AG20443 (cell line): ENCODE measurements at regions not wholly inside any gene's neighbourhood (a gene's known extent, or its start where the extent isn't known, plus 50 kb on each side); places are given as distances from the start of the nearest gene placed in this dataset.
"Not testable (repeated sequence)": the region's sequence is repeated elsewhere in the genome, so short reads cannot be mapped to it uniquely, and the experiment has no call there.

ENCODE experiments used
- DNase-seq: peaks from one replicate; pipeline ENCODE4 v3.0.0; 2012; ENCODE audit warnings: low spot score, mixed read lengths

DNA sequence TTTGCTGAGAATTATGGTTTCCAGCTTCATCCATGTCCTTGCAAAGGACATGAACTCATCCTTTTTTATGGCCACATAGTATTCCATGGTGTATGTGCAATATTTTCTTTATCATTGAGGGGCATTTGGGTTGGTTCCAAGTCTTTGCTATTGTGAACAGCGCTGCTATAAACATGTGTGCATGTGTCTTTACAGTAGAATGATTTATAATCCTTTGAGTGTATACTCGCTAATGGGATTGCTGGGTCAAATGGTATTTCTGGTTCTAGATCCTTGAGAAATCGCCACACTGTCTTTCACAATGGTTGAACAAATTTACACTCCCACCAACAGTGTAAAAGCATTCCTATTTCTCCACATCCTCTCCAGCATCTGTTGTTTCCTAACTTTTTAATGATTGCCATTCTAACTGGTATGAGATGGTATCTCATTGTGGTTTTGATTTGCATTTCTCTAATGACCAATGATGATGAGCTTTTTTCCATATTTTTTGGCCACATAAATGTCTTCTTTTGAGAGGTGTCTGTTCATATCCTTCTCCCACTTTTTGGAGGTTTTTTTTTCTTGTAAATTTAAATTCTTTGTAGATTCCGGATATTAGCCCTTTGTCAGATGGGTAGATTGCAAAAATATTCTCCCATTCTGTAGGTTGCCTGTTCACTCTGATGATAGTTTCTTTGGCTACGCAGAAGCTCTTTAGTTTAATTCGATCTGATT is 180.1 kb downstream of the PLPPR4 start:
- not testable (repeated sequence) for DNase-seq

DNA sequence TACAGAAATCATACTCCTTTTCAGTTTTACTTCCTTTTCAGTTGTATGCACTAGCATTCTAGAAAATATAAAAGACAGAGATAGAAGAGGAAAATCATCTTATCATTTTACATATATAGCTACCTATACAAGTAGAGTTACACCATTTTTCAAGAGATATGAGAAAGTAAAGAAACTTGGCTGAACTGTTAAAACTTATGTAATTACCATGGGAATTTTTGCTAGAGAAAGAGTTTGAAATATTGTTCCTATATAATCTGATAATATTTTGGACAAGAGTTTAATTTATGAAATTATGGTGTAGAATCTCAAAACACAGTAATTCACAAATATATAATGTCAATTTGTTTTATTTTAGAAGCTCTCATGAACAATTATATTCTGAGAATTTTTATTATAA is 180.8 kb downstream of the PLPPR4 start:
- no peak for DNase-seq

DNA sequence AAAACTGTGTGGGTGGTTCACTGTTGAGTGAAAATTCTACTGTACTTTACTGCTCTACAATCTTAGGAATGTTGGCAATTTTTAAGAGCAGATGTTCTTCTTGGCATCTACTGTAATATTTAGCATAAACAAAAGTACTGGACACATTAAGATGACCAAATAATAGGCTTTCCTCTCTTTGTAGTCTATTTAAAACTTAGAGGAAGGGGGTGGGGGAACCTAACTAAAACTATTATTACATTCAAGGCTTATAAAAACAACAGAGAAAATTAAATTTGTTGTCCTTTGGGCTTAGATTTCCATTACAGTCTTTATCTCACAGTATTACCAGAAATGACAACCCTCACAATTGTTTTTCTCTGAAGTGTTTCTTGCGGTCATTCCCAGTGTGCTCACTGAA is 181.2 kb downstream of the PLPPR4 start:
- no peak for DNase-seq

DNA sequence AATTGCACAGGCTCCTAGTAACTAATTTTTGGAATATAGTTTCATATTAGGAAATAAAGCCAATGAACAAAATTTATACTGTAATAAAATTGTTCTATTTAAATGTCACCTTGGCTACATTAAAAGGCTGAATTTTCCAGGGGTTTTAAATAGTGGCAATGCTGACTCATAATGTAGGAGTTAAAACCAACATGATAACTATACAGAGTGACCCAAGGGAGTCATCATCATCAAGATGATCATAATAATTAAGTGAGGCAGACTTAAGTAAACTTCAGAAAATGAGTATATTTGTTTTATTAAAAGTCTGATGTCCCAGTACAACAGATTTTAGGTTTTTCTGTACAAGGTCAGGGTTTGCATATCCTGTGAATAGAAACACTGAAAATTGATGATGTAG is 183.4 kb downstream of the PLPPR4 start:
- no peak for DNase-seq

DNA sequence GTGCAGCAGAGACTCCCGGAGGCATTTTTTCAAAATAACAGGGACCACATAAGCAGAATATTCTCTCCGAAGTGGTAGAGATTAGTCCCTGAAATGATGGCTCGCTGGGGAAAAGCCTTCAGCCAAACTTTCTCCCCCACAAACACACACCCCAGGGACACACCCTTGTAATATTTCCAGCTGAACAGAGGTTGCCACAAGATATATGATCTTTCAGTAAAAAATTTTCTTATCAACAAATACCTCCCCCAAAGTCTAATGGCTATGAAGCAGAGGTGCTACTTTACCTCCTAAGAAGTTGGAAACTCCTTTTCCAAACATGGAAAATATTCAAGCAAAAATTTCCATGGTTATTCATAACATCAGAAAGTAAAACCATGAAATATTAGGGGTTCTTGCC is 190.2 kb upstream of the PALMD start:
- no peak for DNase-seq

DNA sequence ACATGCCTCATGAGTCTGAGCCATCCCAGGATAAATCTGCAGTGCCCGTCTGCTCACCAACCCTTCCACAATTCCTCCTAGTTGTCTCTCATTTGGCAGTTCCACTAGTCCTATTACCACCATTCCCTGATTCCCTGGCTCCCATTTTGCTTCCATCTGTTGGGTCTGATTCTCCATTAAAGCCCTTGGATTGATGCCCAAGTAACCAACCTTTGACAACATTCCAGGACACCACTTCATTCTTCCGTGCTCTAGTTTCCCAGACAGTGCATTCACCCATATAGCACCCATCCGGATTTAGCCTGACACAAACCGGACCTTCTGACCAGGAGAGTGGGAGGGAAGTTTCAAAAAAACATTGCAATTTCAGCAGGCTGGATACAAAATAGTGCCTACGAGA is 189.4 kb upstream of the PALMD start:
- DNase-seq, result no peak

DNA sequence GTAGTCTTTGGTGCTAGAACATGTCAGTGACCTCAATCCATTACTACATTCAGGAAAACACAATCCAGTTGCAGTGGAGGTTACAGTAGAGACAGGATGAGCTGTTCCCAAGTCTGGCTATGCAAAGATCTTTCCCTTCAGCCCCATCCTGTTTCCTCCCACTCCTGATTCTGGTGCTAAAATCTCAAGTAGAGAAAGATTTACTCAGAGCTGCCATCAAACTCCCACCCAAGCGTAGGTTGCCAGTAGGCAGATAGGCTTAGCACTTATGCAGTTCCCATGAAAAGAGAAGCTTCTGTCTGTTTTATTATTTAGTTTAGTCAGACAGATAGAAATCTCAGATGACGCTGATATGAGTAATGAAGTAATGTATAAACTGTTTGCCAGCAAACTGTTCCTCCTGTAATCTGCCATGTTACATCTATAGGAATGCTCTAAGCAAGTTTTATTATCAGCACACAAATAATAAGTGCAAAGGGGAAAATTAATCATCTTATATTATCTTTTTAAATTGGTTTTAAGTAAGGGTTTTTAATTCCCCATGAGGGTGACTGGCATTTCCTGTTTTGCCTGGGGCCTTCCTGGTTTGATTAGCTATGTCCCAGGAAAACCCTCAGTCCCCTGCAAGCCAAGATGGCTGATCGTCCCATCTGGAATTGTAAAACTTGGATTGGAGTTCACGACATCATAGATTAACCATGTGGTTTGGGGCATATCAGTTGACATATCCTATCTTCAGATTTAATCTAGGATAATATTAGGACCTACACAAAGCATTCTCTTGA is 188.3 kb upstream of the PALMD start:
- DNase-seq, result peak; percentile 18

DNA sequence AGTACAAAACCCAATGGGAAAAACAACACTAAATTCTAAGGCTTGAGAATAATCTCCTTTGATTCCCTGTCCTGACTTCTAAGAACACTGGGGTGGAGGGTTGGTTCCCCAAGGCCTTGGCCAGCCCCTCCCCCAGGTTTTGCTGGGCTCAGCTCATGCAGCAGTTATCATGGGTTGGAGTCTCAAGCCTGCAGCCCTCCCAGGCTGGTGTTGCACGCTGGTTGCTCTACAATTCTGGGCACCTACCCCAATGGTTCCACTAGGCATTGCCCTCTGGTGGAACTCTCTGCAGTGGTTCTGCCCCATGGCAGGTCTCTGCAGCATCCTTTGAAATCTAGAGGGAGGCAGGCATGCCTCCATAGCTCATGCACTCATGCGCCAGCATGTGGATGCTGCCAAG is 184.4 kb upstream of the PALMD start:
- no peak for DNase-seq

DNA sequence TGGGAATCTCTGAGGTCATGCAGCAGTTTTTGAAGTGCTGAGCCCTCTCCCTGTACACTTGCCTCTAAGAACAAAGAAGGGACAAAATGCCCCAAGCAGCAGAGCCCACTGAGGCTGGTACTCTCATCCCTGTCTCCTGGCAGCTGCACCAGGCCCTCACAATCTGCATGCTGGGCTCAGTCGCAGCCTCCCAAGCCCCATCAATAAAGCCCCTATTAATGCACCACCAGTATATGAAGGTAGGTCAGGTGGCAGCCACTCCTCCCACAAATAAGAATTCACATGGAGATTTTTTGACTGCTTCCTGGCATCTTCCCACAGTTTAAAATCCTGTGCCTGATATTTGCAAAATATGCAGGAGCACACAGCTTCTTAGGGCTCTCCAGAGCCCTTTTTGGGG is 181.2 kb upstream of the PALMD start:
- no peak for DNase-seq

DNA sequence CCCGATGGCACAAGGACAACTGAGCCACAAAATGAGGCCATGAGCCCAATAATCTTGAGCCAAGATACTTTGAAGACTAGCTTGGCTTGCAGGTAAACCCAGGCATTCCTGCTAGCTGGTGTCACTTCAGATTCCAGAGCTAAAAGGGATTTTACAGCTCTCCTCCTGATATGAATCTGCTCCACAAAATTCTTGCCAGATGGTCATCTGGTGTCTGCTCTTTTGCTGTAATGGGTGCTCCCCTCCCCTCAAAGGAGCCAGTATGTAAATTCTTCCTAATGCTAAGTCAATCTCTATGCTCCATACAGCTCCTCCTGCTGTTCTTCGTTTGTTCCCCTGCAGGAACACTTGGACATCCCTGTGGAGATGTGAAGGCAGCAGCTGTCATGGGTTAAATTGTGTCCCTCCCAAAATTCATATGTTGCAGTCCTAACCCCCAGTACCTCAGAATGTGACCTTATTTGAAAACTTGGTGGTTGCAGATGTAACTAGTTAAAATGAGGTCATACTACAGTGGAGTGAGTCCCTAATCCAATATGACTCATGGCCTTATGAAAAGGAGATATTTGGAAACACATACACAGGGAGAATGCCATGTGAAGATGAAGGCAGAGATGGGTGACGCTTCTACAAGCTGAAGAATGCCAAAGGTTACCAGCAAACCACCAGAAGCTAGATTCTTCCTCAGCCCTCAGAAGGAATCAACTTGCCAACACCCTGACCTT is 180.6 kb upstream of the PALMD start:
- peak; percentile 64 for DNase-seq

DNA sequence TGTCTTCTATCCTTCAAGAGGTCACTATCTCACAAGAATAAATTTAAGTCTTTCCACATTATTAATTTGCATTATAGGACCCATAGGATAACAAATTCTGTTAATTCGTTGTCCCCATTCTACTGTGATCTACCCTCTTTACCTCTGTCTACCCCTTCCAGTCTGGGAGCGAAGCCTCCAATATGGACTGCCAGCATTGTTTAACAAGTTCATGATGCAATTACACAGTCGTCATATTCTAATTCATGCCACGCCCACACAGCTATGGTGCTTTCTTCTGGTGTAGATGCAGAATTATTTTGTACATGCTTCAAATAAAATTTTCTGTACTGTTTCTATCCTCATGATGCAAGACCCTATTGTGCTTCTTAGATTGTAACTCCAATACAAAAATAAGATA is 178.3 kb upstream of the PALMD start:
- DNase-seq, result no peak

DNA sequence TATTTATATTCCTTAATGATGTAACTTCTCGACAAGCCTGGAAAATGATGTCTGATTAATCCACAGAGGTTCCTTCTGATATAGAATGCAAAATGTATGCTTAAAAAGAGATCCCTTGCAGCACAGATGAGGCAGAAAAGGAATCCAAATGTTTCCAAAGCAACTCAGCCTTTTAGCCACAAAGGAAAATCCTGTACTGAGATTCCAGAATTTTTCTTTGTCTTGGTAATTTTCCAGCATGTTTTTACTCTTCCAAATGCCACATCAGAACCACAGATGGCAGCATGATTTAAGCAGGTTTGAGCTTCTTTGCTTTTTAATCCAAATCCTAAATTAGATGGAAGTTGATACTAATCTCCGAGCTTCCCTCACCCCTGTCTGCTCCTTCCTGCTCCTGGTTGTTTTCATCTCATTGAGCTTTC is 176.4 kb upstream of the PALMD start:
- DNase-seq, result peak; percentile 20

DNA sequence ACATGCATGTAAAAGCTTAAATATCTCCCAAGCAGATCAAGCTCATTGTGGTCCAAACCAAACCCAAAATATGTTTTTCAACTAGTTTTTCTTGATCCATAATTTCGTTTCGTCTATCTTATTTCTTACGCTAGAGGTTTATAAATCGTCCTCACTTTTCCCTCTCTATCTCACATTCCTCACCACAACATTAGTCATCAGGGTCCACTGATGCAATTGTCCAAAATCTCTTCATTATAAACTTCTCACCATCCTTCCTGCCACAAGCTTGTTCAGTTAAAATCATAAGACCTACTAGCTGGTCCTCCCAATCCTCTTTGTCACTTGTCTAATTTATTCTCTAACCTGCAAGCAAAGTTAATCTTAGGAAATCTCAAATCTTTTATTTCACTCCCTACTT is 173.0 kb upstream of the PALMD start:
- DNase-seq, result no peak

DNA sequence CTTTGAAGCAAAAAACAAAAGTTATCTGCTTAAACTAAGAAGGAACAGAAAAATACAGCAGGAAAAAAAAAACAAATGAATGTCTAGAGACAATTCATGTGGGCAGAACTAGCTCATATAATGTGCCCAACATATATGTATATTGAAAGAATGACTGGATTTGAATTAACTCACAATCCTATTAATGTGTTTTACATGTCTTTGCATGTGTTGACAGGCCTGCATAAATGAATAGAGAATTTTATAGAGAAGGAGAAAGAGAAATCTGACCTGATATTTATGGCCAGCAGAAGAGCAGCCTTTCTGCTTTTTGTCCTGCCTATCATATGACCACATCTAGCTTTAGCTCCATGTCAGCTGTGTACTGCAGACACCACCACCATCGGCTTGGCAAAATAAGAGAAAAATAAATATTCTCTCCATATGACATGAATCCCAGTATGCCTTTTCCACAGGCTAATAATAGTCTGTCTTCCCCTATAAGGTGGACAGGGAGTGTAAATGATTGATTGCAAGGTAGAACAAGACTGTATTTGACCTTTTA is 171.5 kb upstream of the PALMD start:
- DNase-seq, result no peak

DNA sequence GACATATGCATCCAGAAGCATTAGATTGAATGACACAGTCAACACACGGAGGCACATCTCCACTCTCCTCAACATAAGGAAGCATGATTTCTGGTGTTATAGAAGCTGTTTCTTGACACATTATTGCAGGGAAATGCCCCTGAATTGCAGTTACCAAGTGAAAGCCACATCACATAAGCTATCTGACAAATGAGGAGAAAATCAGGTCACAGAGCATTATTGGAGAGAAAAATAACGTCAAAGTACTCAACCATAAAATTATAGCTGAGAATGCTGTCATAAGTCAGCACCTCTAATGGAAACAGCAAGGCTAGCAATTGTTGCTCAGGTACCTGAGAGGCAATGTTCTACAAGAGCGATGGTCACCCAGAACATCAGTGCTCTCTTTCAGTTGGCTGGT is 169.9 kb upstream of the PALMD start:
- DNase-seq, result no peak

DNA sequence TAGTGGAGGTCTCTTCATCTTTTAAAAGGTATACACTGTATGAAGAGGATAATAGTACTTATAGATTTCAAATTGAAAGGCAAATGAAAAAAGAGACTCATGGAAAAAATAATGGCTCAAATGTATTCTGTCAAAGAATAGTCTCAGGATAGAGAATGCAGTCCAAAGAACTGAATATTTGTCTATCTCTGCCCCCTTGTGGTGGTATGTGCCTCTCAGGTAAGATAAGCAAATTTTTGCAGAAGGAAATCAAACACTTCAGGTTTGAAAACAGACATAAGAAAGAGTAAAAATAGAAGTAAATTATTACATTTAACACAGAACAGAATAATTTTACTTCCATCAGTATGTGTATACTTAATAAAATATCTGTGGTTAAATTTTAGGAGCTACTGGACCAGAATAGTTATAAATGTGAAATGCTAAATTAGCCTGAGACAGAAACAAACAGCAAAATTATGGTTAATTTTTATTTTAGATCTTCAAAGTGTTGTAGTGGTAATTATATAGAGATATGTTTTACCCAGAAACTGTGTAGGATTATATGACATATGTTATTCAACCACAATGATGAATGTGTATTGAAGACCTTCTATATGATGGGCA is 164.4 kb upstream of the PALMD start:
- peak; percentile 50 for DNase-seq

DNA sequence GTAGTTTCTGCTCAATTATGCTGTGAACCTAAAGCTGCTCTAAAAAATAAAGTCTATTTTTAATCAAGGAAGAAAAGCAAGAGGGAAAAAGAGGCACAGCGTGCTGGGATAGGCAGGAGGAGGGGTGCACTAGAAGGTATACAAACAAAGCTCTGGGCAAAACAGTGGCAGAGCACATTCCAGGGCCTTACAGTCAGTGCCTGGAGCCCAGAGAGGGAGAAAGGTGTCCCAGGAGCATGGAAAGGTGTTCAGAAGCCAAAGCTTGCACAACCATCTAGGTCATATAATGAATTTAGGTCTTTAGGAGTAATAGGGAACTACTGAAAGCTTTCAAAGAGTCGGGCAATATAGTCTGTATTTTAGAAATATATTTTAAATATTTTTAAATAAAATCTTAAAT is 163.6 kb upstream of the PALMD start:
- no peak for DNase-seq

DNA sequence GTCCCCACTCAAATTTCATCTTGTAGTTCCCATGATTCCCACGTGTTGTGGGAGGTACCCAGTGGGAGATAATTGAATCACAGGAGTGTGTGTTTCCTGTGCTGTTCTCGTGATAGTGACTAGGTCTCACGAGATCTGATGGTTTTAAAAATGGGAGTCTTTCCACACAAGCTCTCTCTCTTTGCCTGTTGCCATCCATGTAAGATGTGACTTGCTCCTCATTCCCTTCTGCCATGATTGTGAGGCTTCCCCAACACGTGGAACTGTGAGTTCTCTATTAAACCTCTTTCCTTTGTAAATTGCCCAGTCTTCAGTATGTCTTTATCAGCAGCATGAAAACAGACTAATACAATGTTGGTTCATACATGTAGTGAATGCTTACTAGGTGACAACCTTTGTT is 163.2 kb upstream of the PALMD start:
- DNase-seq, result no peak

DNA sequence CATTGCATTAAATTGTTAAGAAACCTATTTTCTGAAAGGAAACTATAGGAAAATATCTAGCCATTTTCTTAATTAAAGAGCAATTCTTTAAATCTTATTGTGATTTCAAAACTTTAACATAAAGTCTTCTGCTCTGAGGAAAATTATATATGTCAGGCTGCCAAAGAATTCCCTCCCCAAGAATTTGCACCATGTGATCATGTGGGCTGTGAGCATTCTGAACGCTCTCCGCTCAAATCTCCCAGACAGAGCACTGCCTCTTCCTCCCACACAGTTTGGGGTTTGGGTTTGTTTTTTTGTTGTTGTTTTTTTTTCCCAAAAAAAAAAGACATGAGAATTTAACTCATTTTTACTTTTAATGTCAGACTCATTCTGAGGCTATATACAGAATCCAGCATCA is 155.9 kb upstream of the PALMD start:
- no peak for DNase-seq

DNA sequence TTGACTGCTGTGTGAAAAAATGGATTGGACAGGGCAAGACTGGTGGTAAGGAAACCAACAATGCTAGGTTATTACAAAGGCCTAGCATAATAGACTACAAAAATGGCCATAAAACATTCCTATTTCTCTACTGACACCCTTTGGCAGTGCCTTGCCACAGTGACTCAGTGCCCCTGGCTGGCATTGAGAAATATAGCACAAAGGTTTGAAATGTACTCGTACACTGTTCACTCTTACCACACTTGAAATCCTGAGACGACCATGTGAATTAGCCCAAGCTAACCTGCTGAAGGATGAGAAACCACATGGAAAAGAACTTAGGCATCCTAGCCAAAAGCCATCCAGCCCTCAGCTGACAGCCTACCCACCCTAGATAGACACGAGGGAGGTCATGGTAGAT is 149.8 kb upstream of the PALMD start:
- no peak for DNase-seq

DNA sequence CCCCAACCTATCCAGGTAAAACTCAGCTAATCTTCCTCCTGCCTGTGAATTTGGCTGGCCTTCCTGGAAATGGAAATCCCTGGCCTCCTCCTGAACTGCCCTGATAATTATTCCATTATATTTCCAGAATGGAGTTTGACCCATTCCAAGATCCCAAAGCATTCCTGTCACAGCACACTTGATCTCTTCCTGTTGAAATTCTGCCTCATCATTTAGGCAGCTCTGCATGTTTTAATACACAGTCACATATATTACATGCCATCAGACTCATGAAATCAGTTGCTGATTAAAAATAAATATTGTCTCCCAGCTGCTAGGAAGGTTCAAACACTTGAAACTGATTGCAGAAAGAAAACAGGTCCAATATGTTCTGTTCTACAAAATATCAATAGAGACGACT is 148.2 kb upstream of the PALMD start:
- no peak for DNase-seq

DNA sequence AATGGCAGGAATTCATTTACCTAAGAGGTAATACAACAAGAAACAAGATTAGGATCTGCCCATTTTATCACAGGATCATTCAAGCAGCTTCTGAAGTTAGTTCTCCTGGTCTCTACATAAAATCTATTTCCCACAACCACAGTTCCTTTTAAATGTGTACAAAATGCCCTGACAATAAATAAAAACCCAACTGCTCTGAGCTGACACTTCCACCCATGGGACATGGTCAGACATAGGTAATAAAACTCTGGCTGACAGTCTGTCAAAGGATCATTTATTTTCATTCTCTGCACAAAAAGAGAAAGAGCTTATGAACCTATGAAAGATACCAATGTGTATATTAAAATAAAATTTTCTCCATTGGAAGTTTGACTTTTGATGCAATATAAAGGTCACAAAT is 145.4 kb upstream of the PALMD start:
- DNase-seq, result no peak
